ENCODE measurements at regions not wholly inside any gene's neighbourhood (a gene's known extent, or its start where the extent isn't known, plus 50 kb on each side); places are given as distances from the start of the nearest gene placed in this dataset.
"Not testable (repeated sequence)": the region's sequence is repeated elsewhere in the genome, so short reads cannot be mapped to it uniquely, and the experiment has no call there.

DNA sequence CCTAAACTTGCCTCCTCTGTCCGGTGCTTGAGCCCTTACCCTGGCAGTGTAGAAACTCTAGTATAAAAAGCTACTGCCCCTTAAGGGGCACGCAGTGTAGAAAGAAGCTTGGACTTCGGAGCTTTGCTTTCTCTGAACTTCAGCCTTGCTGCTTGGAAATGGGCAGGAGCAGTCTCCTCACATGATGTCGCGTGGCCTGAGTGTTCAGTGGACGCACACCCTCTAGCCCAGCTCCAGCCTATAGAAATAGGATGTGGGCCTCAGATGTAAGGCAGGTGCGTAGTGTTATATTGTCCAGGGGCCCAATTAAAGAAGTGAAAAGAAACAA is 98.2 kb upstream of the PCBD1 start:
- H3K27me3 ChIP-seq (ENCODE audit: control insufficient read depth, extremely low read depth, insufficient read depth, low read length): peaks cover 4% of the 10 kb centered on the region
- H3K9me3 ChIP-seq (ENCODE audit: control insufficient read depth, low read depth, low read length): no peaks in the 10 kb centered on the region
- no peaks in the 10 kb centered on the region for H3K36me3 ChIP-seq (ENCODE audit: control insufficient read depth in 2 of 2, extremely low read depth in 1 of 2, insufficient read depth in 2 of 2, low read length in 2 of 2)
- H3K9ac ChIP-seq (ENCODE audit: control insufficient read depth, extremely low read depth, insufficient read depth, low read length): no peak overlapping the region
- H3K9me1 ChIP-seq (ENCODE audit: control insufficient read depth, extremely low read depth, insufficient read depth, low read length): no peaks in the 10 kb centered on the region
- H3K4me2 ChIP-seq (ENCODE audit: control insufficient read depth, extremely low read depth, insufficient read depth, low read depth, low read length): no peak overlapping the region
- dilution Hi-C loops (cut with MboI; ENCODE audit: extremely low pct_ligation_motif_present, low sequenced_read_pairs): no loop called here
- H3K4me3 ChIP-seq (ENCODE audit: control insufficient read depth in 2 of 3, extremely low read depth in 1 of 3, insufficient read depth in 2 of 3, low read depth in 1 of 3, low read length in 3 of 3): no peak overlapping the region
- H2AFZ ChIP-seq (ENCODE audit: control insufficient read depth, low read length): no peak overlapping the region
- H4K20me1 ChIP-seq (ENCODE audit: control insufficient read depth, extremely low read depth, insufficient read depth, low read length): no peaks in the 10 kb centered on the region
- no peaks in the 10 kb centered on the region for H3K79me2 ChIP-seq (ENCODE audit: control insufficient read depth, insufficient read depth, low read length)
- no peak for FAIRE-seq
- TF ChIP-seq EZH2 (IDR thresholded peaks at IDR 0.05; ENCODE audit: low read length): no peak
- TF ChIP-seq, protein P1, sequence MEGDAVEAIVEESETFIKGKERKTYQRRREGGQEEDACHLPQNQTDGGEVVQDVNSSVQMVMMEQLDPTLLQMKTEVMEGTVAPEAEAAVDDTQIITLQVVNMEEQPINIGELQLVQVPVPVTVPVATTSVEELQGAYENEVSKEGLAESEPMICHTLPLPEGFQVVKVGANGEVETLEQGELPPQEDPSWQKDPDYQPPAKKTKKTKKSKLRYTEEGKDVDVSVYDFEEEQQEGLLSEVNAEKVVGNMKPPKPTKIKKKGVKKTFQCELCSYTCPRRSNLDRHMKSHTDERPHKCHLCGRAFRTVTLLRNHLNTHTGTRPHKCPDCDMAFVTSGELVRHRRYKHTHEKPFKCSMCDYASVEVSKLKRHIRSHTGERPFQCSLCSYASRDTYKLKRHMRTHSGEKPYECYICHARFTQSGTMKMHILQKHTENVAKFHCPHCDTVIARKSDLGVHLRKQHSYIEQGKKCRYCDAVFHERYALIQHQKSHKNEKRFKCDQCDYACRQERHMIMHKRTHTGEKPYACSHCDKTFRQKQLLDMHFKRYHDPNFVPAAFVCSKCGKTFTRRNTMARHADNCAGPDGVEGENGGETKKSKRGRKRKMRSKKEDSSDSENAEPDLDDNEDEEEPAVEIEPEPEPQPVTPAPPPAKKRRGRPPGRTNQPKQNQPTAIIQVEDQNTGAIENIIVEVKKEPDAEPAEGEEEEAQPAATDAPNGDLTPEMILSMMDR (optimal IDR thresholded peaks at IDR 0.05 in 1 of 3, IDR thresholded peaks at IDR 0.05 in 1 of 3, conservative IDR thresholded peaks at IDR 0.05 in 1 of 3; ENCODE audit: extremely low read depth in 1 of 3, insufficient read depth in 2 of 3, low read length in 3 of 3): no peak
- no peak for DNase-seq (ENCODE audit: low read depth, low spot score)
- H3K4me1 ChIP-seq (ENCODE audit: control insufficient read depth, extremely low read depth, insufficient read depth, low read length): peaks cover 8% of the 10 kb centered on the region
- no peak overlapping the region for H3K27ac ChIP-seq (ENCODE audit: control insufficient read depth, insufficient read depth, low read length)

DNA sequence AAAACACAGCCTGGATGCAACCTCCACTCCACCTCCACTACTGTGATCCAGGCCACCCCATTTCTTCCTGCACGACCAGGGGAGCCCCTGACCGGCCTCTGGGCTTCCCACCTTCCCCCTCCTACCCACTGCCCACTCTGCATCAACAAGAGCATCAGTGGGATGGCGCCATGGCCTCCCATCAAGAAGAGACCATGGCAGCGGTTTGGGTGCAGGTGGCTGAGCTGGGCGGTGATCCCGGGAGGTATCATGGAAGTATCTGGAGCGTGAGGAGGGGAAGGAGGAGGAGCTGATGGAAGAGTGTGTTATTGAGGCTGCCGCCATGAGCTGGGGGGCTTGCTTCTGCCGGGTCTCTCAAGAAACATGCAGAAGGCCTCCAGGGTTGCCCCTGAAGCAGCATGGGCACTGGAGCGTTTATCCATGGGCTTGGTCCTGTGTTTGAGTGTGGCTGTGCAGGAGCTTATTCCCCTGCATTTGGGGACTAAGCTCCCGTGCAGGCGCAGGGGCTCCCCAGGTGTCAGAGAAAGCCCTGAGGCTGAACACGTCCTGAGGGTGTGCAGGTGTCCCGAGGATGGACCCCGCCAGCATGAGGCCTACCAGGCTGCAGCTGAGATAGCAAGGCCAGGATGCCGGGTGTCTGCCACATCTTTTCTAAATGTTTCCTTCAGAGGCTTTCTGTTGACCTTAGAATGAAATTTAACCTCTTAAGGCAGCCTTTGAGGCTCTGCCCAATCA is 99.2 kb upstream of the PCBD1 start:
- Histone ChIP-seq H2AFZ (ENCODE audit: control insufficient read depth, low read length) (no peak overlapping the region), H3K9me1 (ENCODE audit: control insufficient read depth, extremely low read depth, insufficient read depth, low read length) (no peaks in the 10 kb centered on the region), H4K20me1 (ENCODE audit: control insufficient read depth, extremely low read depth, insufficient read depth, low read length) (no peaks in the 10 kb centered on the region), H3K9me3 (ENCODE audit: control insufficient read depth, low read depth, low read length) (no peaks in the 10 kb centered on the region), H3K27me3 (ENCODE audit: control insufficient read depth, extremely low read depth, insufficient read depth, low read length) (peaks cover 4% of the 10 kb centered on the region), H3K4me1 (ENCODE audit: control insufficient read depth, extremely low read depth, insufficient read depth, low read length) (peaks cover 8% of the 10 kb centered on the region), H3K9ac (ENCODE audit: control insufficient read depth, extremely low read depth, insufficient read depth, low read length) (no peak overlapping the region), H3K79me2 (ENCODE audit: control insufficient read depth, insufficient read depth, low read length) (no peaks in the 10 kb centered on the region), H3K27ac (ENCODE audit: control insufficient read depth, insufficient read depth, low read length) (no peak overlapping the region), H3K36me3 (ENCODE audit: control insufficient read depth in 2 of 2, extremely low read depth in 1 of 2, insufficient read depth in 2 of 2, low read length in 2 of 2) (no peaks in the 10 kb centered on the region), H3K4me2 (ENCODE audit: control insufficient read depth, extremely low read depth, insufficient read depth, low read depth, low read length) (no peak overlapping the region), H3K4me3 (ENCODE audit: control insufficient read depth in 2 of 3, extremely low read depth in 1 of 3, insufficient read depth in 2 of 3, low read depth in 1 of 3, low read length in 3 of 3) (no peak overlapping the region)
- dilution Hi-C loops (cut with MboI; ENCODE audit: extremely low pct_ligation_motif_present, low sequenced_read_pairs): no loop called here
- no peak for FAIRE-seq
- no peak for DNase-seq (ENCODE audit: low read depth, low spot score)
- TF ChIP-seq, protein P1 (optimal IDR thresholded peaks at IDR 0.05 in 1 of 3, IDR thresholded peaks at IDR 0.05 in 1 of 3, conservative IDR thresholded peaks at IDR 0.05 in 1 of 3; ENCODE audit: extremely low read depth in 1 of 3, insufficient read depth in 2 of 3, low read length in 3 of 3): no peak
- TF ChIP-seq EZH2 (IDR thresholded peaks at IDR 0.05; ENCODE audit: low read length): no peak

DNA sequence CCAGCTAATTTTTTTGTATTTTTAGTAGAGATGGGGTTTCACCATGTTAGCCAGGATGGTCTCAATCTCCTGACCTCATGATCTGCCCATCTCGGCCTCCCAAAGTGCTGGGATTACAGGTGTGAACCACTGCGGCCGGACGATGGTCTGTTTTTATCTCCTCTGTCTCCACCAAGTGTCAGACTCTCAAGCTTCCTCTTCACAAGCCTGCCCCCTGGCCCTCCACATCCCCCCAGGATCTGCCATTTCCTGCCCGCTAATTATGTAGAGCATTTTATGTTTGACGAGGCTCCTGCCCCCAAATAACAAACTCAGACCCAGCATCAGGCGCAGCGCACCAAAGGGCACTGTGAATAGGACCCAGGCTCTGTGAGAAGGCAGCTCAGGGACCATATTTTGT is 101.8 kb upstream of the PCBD1 start:
- H3K9me3 ChIP-seq (ENCODE audit: control insufficient read depth, low read depth, low read length); H3K27me3 ChIP-seq (ENCODE audit: control insufficient read depth, extremely low read depth, insufficient read depth, low read length); H3K4me2 ChIP-seq (ENCODE audit: control insufficient read depth, extremely low read depth, insufficient read depth, low read depth, low read length); dilution Hi-C loops (cut with MboI; ENCODE audit: extremely low pct_ligation_motif_present, low sequenced_read_pairs); H3K79me2 ChIP-seq (ENCODE audit: control insufficient read depth, insufficient read depth, low read length); H4K20me1 ChIP-seq (ENCODE audit: control insufficient read depth, extremely low read depth, insufficient read depth, low read length); H3K27ac ChIP-seq (ENCODE audit: control insufficient read depth, insufficient read depth, low read length); H2AFZ ChIP-seq (ENCODE audit: control insufficient read depth, low read length); H3K36me3 ChIP-seq (ENCODE audit: control insufficient read depth in 2 of 2, extremely low read depth in 1 of 2, insufficient read depth in 2 of 2, low read length in 2 of 2); DNase-seq (ENCODE audit: low read depth, low spot score); FAIRE-seq; H3K9me1 ChIP-seq (ENCODE audit: control insufficient read depth, extremely low read depth, insufficient read depth, low read length); H3K9ac ChIP-seq (ENCODE audit: control insufficient read depth, extremely low read depth, insufficient read depth, low read length); H3K4me1 ChIP-seq (ENCODE audit: control insufficient read depth, extremely low read depth, insufficient read depth, low read length); H3K4me3 ChIP-seq (ENCODE audit: control insufficient read depth in 2 of 3, extremely low read depth in 1 of 3, insufficient read depth in 2 of 3, low read depth in 1 of 3, low read length in 3 of 3): not testable (repeated sequence)

Measured in keratinocyte (primary cell).